ENCODE measurements at regions not wholly inside any gene's neighbourhood (a gene's known extent, or its start where the extent isn't known, plus 50 kb on each side); places are given as distances from the start of the nearest gene placed in this dataset.

DNA sequence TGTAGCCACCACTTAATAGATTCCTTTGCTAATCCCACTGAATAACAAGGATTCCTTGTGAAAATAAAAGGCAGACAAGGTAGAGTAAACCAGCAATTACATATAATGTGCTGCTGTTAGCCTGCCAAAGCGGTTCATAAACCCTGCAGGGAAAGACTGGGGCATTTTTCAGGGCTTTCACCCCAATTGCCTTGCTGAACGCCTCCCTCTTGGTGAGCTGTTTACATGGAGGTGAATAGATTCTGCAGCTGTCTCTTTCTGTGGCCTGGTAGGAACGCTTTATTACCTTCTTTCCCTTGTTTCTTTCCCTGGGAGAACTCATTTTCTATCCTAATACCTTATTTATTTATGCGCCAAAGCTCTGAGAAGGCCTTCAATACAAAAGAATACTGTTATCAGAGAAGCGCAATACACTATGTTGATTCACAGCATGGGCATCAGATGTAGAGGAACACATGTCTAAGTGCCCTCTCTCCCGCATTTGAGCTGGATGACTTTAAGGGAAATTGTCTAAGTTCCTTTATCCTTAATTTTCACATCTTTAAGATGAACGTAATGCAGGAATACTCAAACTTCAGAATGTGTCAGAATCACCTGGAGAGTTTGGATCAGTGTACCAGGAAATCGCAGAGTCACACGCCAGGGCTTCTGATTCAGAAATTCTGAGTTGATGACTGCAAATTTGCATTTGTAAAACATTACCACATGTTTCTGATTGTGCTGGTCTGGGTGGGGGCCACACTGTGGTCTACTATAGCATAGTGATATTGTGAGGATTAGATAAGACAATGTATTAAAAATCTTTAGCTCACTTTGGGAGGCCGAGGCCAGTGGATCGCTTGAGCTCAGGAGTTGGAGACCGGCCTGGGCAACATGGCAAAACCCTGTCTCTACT lies 1203.8 kb downstream of the SORCS3 start:
- DNase-seq, result no peak

DNA sequence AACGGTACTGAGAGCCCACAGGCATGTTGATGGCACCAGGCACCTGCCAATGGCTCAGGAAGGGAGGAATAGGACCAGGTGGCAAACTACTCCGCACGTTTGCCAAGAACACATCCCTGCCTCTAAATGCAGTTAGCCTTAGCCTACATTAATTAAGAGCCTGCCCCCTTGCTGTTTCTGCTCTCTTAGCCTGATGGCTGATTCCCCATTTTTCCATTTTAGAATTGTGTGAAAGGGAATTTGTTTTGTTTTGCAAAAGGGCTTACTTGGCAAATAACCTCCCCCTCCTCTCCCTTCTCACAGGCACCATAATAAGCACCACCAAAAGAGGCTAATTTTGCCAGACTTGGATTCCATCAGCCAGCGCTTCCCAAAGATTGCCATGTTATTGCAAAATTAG lies 1203.2 kb downstream of the SORCS3 start:
- DNase-seq, result no peak

GRCh38 chr10:105843786-105844185 lies 1202.7 kb downstream of the SORCS3 start:
- DNase-seq, result no peak

DNA sequence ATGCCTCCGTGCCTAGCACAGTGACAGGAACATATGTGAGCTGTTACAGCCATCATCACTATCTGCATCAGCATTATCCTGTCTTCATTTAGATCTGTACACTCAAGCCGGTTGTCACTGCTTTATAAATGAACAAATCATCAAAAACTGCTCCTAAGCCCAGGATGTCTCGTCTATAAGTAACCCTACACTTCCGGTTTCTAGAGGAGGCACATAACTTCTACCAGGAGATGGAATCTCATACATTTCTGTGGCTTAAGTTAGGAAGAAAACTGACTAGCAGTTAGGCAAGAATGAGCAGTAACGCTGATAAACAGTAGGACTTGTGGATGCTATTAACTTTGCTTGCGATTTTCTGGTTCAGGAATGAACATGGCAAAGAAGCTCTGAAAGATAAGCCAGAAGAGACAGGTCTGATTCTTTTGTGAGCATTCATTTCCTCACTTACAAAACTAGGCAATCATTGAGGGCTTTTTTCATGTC lies 1199.2 kb downstream of the SORCS3 start:
- no peak for DNase-seq

DNA sequence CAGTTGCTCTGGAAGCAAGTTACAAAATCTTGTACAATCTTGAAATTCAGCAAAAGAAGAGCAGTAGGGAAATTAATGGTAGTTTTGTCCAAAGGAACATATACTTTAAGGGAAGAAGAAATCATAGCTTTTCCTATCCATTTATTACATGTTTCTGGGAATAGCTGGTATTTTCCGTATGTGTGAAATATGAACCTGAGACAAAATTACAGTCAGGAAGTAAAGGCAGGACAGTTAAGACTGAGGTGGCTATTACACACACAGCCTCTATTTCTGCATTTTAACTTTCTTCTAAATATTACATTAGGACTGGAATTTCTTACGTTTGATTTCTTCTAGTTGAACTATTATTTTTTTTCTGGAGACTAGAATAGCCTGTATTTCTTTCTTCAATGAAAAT lies 1197.3 kb downstream of the SORCS3 start:
- DNase-seq, result no peak

GRCh38 chr10:105837951-105838350 lies 1196.9 kb downstream of the SORCS3 start:
- peak; percentile 39 for DNase-seq

DNA sequence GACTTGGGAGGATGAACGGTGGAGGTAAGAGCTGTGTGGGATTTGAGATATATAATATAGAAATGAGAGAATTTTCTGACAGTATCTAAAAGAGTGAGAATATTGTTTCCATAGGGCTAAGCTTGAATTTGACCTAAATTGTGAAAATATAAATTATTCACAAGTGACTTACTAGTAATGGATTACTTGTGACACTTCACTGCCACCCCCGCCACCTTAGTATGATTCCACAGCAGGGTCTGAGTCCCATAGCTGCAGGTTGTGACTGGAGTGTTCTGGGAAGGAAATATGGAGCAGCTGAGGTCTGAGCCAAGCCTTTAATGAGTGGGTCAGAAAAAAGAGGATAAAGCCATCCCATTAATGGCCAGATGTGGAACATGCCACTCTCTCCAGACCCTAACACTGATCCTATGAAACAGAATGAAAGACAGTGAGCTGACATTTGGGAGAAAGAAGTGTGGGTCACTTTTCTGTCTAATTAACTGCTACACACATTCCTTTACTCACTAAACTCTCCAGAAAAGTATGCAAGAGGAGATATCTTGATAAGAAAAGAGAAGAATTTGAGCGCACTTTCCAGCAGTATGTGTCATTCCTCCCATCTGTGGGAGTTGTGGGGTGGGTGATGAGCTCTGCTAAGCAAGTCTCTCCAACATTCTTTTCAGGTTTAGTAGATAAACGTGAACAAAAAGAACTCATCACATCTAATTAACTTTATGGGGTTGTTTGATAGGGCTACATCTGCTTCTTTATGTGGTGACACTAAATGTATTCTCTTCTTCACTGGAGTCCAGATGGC lies 1193.4 kb downstream of the SORCS3 start:
- DNase-seq, result no peak

DNA sequence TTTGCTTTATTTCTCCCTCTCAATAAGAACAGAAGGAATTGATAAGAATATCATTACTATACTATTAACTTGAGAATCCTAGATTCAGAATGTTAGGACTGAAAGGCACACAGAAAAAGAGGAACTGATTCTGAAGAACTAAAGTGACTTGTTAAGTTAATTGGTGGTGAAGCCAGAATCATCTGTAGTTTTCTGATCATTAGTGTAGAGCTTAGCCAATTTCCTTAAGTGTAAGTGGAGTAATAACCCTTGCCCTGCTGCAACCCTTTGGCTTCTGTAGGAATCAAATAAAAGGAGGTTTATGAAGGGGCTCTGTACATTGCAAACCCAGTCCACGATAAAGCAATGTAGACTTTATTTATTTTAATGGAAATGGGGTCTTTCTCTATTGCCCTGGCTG lies 1186.0 kb downstream of the SORCS3 start:
- DNase-seq, result no peak

GRCh38 chr10:105807935-105808587 lies 1167.0 kb downstream of the SORCS3 start:
- peak; percentile 37 for DNase-seq

DNA sequence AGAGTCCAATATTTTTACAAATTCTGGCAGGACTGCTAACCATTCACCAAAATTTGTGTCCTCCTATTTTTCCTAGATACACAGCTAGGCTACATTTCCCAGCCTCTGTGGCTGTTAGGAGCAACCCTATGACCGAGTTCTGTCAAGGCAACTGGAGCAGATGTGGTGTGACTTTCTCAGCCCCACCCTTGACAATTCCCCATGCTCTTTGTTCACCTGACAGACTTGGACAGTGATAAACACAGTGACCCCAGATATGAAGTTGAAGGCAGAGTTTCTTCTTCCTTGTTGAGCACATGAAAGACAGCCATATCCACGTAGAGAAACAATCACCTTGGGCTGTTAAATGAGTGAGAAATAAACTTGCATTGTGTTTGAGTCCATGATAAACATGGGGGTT lies 1162.1 kb downstream of the SORCS3 start:
- no peak for DNase-seq

GRCh38 chr10:105800641-105801040 lies 1159.6 kb downstream of the SORCS3 start:
- no peak for DNase-seq

- no peak for DNase-seq
Measured at GRCh38 chr10:105798328-105798889, 1157.3 kb downstream of the SORCS3 start.

GRCh38 chr10:105797234-105797890 lies 1156.3 kb downstream of the SORCS3 start:
- DNase-seq, result peak; percentile 29

DNA sequence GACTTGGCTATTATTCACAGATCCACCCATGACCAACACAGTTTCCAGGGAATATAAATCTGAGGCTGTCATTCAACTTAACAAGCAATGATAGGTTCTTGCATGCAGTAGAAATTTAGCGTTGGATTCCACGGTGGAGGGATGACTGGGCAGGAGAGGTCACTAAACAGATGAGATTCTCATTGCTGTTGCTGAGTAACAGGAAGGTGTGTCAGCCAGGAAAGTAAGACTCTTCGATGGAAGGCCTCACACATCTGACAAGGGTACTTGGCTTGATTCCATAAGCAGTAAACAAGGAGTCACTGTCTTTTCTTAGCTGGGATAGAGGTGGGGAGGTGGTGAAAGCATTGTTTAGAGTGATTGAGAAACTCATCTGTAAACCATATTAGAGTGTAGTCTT lies 1152.0 kb downstream of the SORCS3 start:
- DNase-seq, result no peak

- no peak for DNase-seq
Measured at GRCh38 chr10:105785721-105786120, 1144.6 kb downstream of the SORCS3 start.

DNA sequence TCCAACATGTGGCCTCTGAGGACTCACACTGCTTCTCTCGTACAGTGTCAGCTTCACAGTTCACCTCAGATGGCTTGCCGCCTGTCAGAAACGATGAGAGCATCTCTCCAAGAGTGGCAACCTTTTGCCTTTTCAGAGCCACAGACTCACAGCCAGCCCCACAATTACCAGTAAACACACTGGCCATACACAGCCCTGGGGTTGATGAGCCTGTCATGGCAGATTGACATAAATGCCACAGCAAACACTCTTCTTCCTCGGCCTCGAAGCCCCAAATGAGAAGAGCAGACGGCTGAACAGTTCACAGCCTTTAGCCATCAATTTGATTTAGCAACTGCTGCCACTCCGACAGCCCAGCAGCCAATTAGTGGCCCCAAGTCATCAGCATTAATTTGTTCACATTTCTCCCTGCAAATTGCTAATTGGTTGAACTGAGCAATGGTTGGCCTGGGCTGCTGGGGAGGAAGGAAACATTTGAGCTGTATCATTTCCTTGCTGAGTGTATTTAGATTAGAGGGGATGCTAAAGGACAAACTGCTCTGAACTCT lies 1142.9 kb downstream of the SORCS3 start:
- DNase-seq, result no peak

DNA sequence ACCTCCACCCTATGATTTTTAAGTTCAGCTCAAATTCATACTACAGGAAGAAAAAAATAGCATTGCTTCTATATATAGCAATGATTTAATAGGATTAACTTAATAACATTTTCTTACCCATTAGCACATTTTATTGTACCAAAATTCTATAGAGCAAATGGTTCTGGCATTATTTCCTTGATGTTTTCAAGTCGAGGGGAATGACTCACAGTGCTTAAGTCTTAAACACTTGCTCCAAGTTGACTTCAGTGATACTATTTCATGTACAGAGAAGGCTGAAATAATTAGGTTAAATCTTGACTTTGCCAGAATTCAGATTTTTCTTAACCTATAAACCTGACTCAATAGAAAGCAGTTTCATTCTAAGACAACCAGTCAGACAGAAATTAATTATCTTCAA lies 1133.8 kb downstream of the SORCS3 start:
- no peak for DNase-seq

DNA sequence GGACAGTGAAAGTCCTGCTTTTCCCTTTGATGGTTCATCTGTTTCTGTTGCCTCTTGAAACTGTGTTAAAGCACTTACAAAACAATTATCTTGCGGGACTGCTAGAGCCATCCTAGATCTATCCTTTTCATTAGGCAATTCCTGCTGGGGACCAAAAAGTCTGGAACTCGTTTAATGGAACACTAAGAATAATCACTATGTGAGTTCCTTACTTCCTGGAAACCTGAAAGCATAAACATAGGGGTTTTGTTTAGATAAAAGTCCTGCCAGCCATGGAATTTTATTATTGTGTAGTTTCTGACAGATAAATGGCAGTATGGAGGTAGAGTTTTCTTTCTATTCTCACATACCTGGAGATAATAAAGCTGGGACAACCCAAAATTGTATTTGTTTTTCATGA lies 1133.3 kb downstream of the SORCS3 start:
- no peak for DNase-seq

DNA sequence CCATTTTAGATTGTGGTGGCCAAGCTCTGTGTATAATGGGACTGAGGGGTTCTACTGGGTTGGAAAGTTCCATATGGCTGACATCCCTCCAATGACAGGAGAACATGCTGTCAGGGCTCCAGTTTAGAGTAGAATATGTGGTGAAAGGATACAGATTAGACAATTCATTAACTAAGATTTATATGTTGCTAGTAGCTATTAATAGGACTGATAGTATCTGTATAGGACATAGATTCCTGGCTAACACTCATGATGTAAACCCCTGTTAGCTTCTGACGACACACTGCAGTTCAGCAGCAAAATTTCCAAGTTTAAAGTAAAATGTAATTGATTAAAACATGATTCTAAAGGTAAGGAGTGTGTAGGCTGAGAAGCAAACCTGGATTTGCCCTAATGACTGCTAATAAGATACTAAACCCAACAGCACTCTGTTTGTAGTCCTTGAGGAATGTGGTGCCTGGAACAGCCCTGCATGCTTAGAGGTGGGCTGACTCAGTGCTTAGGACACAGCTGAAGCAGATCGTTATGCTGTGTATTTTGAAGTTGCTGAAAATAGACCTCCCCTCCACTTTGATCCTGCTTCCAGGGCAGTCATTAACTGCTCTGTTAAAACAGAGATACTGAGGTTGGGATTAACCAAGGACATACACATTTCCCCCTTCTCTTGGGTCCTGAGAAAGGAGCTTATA lies 1129.6 kb downstream of the SORCS3 start:
- no peak for DNase-seq

- DNase-seq, result no peak
Measured at GRCh38 chr10:105769248-105770184, 1128.4 kb downstream of the SORCS3 start.

All from RPMI8226 (cell line).